SK-N-SH treated with all-trans-retinoic acid at 6 μM for 48 hours (cell line): ENCODE measurements at regions not wholly inside any gene's neighbourhood (a gene's known extent, or its start where the extent isn't known, plus 50 kb on each side); places are given as distances from the start of the nearest gene placed in this dataset.
"Not testable (repeated sequence)": the region's sequence is repeated elsewhere in the genome, so short reads cannot be mapped to it uniquely, and the experiment has no call there.

ENCODE experiments used
- ATAC-seq: fragments of 200-7000 bp; cut with Tn5 transposase; 3 replicates; pipeline ENCODE4 v1.9.1; 2020; ENCODE audit warnings: mild to moderate bottlenecking, moderate library complexity
- ARNTL ChIP-seq: fragments of 450-650 bp; formaldehyde crosslinking; IDR thresholded peaks from 2 replicates; pipeline ENCODE4 v1.5.0; 2020; ENCODE audit warnings: low read depth, mild to moderate bottlenecking, moderate library complexity, borderline replicate concordance
- BACH2 ChIP-seq: fragments of 250-450 bp; sonication (Bioruptor Pico); IDR thresholded peaks from 2 replicates; pipeline ENCODE4 v1.9.0; 2021; ENCODE audit warnings: mild to moderate bottlenecking, borderline replicate concordance
- CREB5 ChIP-seq: fragments of 250-450 bp; sonication (Bioruptor Pico); IDR thresholded peaks from 2 replicates; pipeline ENCODE4 v1.5.1; 2020; ENCODE audit warnings: low read depth, mild to moderate bottlenecking, moderate library complexity
- CSDC2 ChIP-seq: fragments of 250-450 bp; sonication (Bioruptor Pico); IDR thresholded peaks from 2 replicates; pipeline ENCODE4 v1.5.0; 2020; ENCODE audit warnings: mild to moderate bottlenecking, moderate library complexity
- CSRNP3 ChIP-seq: fragments of 250-450 bp; sonication (Bioruptor Pico); IDR thresholded peaks from 2 replicates; pipeline ENCODE4 v1.5.1; 2021; ENCODE audit warnings: mild to moderate bottlenecking, moderate library complexity
- ESRRG ChIP-seq: fragments of 250-450 bp; sonication (Bioruptor Pico); IDR thresholded peaks from 2 replicates; pipeline ENCODE4 v1.6.1; 2021; ENCODE audit warnings: mild to moderate bottlenecking
- GLIS3 ChIP-seq: fragments of 250-450 bp; sonication (Bioruptor Pico); IDR thresholded peaks from 2 replicates; pipeline ENCODE4 v1.5.0; 2020; ENCODE audit warnings: mild to moderate bottlenecking, moderate library complexity
- ISL1 ChIP-seq: fragments of 250-450 bp; sonication (Bioruptor Pico); IDR thresholded peaks from 2 replicates; pipeline ENCODE4 v2.1.2; 2022; ENCODE audit warnings: mild to moderate bottlenecking, moderate library complexity
- OSR1 ChIP-seq: fragments of 250-450 bp; sonication (Bioruptor Pico); IDR thresholded peaks from 2 replicates; pipeline ENCODE4 v1.8.0; 2022; ENCODE audit warnings: moderate library complexity, mild to moderate bottlenecking, inconsistent platforms
- PATZ1 ChIP-seq: fragments of 250-450 bp; sonication (Bioruptor Pico); IDR thresholded peaks from 2 replicates; pipeline ENCODE4 v1.8.0; 2020; ENCODE audit warnings: mild to moderate bottlenecking, moderate library complexity, borderline replicate concordance
- PPARA ChIP-seq: fragments of 250-450 bp; sonication (Bioruptor Pico); IDR thresholded peaks from 2 replicates; pipeline ENCODE4 v1.5.0; 2020; ENCODE audit warnings: mild to moderate bottlenecking, borderline replicate concordance
- SNAI2 ChIP-seq: fragments of 250-450 bp; sonication (Bioruptor Pico); IDR thresholded peaks from 2 replicates; pipeline ENCODE4 v1.5.0; 2020; ENCODE audit warnings: mild to moderate bottlenecking, moderate library complexity
- TOX ChIP-seq: fragments of 250-450 bp; sonication (Bioruptor Pico); IDR thresholded peaks from 2 replicates; pipeline ENCODE4 v1.8.0; 2021; ENCODE audit warnings: mild to moderate bottlenecking, moderate library complexity, borderline replicate concordance
- ZC3H10 ChIP-seq: fragments of 250-450 bp; sonication (Bioruptor Pico); IDR thresholded peaks from 2 replicates; pipeline ENCODE4 v1.5.1; 2021; ENCODE audit warnings: mild to moderate bottlenecking, moderate library complexity
- ZFP3 ChIP-seq: fragments of 250-450 bp; sonication (Bioruptor Pico); IDR thresholded peaks from 2 replicates; pipeline ENCODE4 v1.5.0; 2020; ENCODE audit warnings: mild to moderate bottlenecking, moderate library complexity
- ZFP30 ChIP-seq: fragments of 450-650 bp; formaldehyde crosslinking; IDR thresholded peaks from 2 replicates; pipeline ENCODE4 v1.5.0; 2022; ENCODE audit warnings: mild to moderate bottlenecking, moderate library complexity
- ZNF565 ChIP-seq: fragments of 450-650 bp; formaldehyde crosslinking; conservative IDR thresholded peaks from 2 replicates; pipeline ENCODE4 v1.5.0; 2020; ENCODE audit warnings: low read depth, mild to moderate bottlenecking, moderate library complexity
- TF ChIP-seq, protein P1 (sequence below): fragments of 250-450 bp; sonication (Bioruptor Pico); IDR thresholded peaks from 2 replicates; pipeline ENCODE4 v1.5.0; 2020; ENCODE audit warnings: mild to moderate bottlenecking, moderate library complexity
- TF ChIP-seq, protein P2 (sequence below): fragments of 250-450 bp; sonication (Bioruptor Pico); IDR thresholded peaks from 2 replicates; pipeline ENCODE4 v1.8.0; 2021; ENCODE audit warnings: low read depth, mild to moderate bottlenecking, moderate library complexity, borderline replicate concordance

- no peak for ATAC-seq
- no peak for TF ChIP-seq ARNTL (CRISPR knock-in tag)
- no peak for TF ChIP-seq ZNF565 (CRISPR knock-in tag)
- TF ChIP-seq OSR1 (CRISPR knock-in tag) = no peak
- no peak for TF ChIP-seq ZC3H10 (CRISPR knock-in tag)
- TF ChIP-seq, protein P1, sequence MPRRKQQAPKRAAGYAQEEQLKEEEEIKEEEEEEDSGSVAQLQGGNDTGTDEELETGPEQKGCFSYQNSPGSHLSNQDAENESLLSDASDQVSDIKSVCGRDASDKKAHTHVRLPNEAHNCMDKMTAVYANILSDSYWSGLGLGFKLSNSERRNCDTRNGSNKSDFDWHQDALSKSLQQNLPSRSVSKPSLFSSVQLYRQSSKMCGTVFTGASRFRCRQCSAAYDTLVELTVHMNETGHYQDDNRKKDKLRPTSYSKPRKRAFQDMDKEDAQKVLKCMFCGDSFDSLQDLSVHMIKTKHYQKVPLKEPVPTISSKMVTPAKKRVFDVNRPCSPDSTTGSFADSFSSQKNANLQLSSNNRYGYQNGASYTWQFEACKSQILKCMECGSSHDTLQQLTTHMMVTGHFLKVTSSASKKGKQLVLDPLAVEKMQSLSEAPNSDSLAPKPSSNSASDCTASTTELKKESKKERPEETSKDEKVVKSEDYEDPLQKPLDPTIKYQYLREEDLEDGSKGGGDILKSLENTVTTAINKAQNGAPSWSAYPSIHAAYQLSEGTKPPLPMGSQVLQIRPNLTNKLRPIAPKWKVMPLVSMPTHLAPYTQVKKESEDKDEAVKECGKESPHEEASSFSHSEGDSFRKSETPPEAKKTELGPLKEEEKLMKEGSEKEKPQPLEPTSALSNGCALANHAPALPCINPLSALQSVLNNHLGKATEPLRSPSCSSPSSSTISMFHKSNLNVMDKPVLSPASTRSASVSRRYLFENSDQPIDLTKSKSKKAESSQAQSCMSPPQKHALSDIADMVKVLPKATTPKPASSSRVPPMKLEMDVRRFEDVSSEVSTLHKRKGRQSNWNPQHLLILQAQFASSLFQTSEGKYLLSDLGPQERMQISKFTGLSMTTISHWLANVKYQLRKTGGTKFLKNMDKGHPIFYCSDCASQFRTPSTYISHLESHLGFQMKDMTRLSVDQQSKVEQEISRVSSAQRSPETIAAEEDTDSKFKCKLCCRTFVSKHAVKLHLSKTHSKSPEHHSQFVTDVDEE (CRISPR knock-in tag) = no peak
- TF ChIP-seq CSDC2 (CRISPR knock-in tag) = no peak
- TF ChIP-seq SNAI2 (CRISPR knock-in tag) = no peak
- TF ChIP-seq ESRRG = no peak
- TF ChIP-seq TOX (CRISPR knock-in tag) = no peak
- no peak for TF ChIP-seq ISL1
- TF ChIP-seq ZFP3 (CRISPR knock-in tag) = no peak
- TF ChIP-seq CREB5 (CRISPR knock-in tag) = no peak
- no peak for TF ChIP-seq CSRNP3 (CRISPR knock-in tag)
- TF ChIP-seq, protein P2, sequence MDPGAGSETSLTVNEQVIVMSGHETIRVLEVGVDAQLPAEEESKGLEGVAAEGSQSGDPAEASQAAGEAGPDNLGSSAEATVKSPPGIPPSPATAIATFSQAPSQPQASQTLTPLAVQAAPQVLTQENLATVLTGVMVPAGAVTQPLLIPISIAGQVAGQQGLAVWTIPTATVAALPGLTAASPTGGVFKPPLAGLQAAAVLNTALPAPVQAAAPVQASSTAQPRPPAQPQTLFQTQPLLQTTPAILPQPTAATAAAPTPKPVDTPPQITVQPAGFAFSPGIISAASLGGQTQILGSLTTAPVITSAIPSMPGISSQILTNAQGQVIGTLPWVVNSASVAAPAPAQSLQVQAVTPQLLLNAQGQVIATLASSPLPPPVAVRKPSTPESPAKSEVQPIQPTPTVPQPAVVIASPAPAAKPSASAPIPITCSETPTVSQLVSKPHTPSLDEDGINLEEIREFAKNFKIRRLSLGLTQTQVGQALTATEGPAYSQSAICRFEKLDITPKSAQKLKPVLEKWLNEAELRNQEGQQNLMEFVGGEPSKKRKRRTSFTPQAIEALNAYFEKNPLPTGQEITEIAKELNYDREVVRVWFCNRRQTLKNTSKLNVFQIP (CRISPR knock-in tag) = no peak
- no peak for TF ChIP-seq ZFP30 (CRISPR knock-in tag)
- no peak for TF ChIP-seq PATZ1 (CRISPR knock-in tag)
- TF ChIP-seq GLIS3 (CRISPR knock-in tag) = no peak
Measured at GRCh38 chr14:98219638-98220037, 1052.4 kb downstream of the BCL11B start.

DNA sequence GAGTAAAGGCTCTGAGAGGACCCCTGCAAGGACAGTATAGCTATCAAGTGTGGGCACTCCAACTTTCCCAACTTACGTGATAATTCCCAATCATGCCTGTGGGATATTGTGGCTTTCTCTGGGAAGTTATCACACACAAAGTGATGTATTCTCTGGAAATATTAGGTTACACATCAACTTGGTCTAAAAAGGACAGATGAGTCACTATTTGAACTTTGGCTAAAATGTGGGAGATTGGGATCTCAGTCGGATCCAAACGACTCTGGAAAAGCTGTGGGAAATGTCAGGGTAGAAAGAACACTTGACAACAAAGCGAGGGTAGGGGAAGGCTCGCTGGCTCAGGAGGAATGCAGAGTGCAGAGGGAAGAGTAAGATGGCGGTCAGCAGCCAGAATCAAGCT, 1048.9 kb downstream of the BCL11B start:
- TF ChIP-seq ZFP30 (CRISPR knock-in tag) = no peak

GRCh38 chr14:98223710-98224109, 1048.3 kb downstream of the BCL11B start:
- ATAC-seq = not testable (repeated sequence)

More for the DNA sequence above, 1048.9 kb downstream of the BCL11B start:
- no peak for ATAC-seq

DNA sequence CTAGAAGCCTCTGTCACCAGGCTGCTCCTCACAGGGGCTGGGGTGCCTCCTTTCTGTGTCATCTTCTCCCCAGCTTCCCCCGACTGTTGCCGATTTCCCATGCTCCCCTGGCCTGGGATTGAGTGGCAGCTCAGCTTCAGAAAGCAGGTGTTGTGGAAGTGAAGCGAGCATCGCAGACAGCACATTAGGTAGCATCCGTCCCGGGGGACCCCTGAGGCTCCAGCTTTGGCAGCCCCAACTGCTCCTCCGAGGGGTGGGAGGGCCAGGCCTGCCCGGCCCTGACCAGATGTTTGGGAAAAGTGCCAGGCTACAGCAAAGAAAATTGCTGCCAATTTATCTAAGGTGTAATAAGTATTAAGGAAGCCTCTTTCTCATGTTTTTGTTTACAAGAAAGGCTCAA, 1045.6 kb downstream of the BCL11B start:
- no peak for TF ChIP-seq TOX (CRISPR knock-in tag)
- TF ChIP-seq PATZ1 (CRISPR knock-in tag) = no peak
- no peak for TF ChIP-seq BACH2
- TF ChIP-seq OSR1 (CRISPR knock-in tag) = no peak
- no peak for TF ChIP-seq ESRRG
- TF ChIP-seq PPARA = no peak
- ATAC-seq = no peak
